ENCODE measurements at regions not wholly inside any gene's neighbourhood (a gene's known extent, or its start where the extent isn't known, plus 50 kb on each side); places are given as distances from the start of the nearest gene placed in this dataset.

- intact Hi-C loops (cut with DNase I), result no loop called here
- H3K4me1 ChIP-seq (replicated peaks in 1 of 2), result no peaks in the 10 kb centered on the region
- H3K9me3 ChIP-seq (replicated peaks in 1 of 3), result no peaks in the 10 kb centered on the region
- DNase-seq, result no peak
- H3K27me3 ChIP-seq, result no peaks in the 10 kb centered on the region
- TF ChIP-seq POLR2A (IDR thresholded peaks at IDR 0.05) (no peak), CTCF (IDR thresholded peaks at IDR 0.05) (no peak)
- no peaks in the 10 kb centered on the region for H3K36me3 ChIP-seq (replicated peaks in 1 of 2)
- WGBS, 4 donors, result 91 to 98% (median 92%) methylated on average over 6 of the region's 6 CpGs
- H3K4me3 ChIP-seq, result no peak overlapping the region
- no peak overlapping the region for H3K27ac ChIP-seq
Observed at GRCh38 chr4:32645653-32646052, 1925.5 kb downstream of the PCDH7 start.

- H3K4me3 ChIP-seq, result no peak overlapping the region
- H3K27ac ChIP-seq, result no peak overlapping the region
- H3K27me3 ChIP-seq, result no peaks in the 10 kb centered on the region
- no peaks in the 10 kb centered on the region for H3K9me3 ChIP-seq (replicated peaks in 1 of 3)
- 50 to 89% (median 76%) methylated on average over 3 of the region's 3 CpGs for WGBS, 4 donors
- no peak for TF ChIP-seq CTCF (IDR thresholded peaks at IDR 0.05)
- no peaks in the 10 kb centered on the region for H3K36me3 ChIP-seq (replicated peaks in 1 of 2)
- no peak for DNase-seq
- H3K4me1 ChIP-seq (replicated peaks in 1 of 2), result no peaks in the 10 kb centered on the region
- intact Hi-C loops (cut with DNase I), result no loop called here
Observed at GRCh38 chr4:32658019-32658418, 1937.8 kb downstream of the PCDH7 start.

GRCh38 chr4:32661229-32661628, 1941.1 kb downstream of the PCDH7 start:
- no peak overlapping the region for H3K4me3 ChIP-seq
- intact Hi-C loops (cut with DNase I), result no loop called here
- H3K36me3 ChIP-seq (replicated peaks in 1 of 2), result no peaks in the 10 kb centered on the region
- no peak overlapping the region for H3K27ac ChIP-seq
- no peaks in the 10 kb centered on the region for H3K9me3 ChIP-seq (replicated peaks in 1 of 3)
- 58 to 63% (median 61%) methylated on average over 3 of the region's 3 CpGs for WGBS, 4 donors
- no peaks in the 10 kb centered on the region for H3K27me3 ChIP-seq
- no peak for DNase-seq
- TF ChIP-seq CTCF (IDR thresholded peaks at IDR 0.05), result no peak
- TF ChIP-seq POLR2A (IDR thresholded peaks at IDR 0.05), result no peak
- H3K4me1 ChIP-seq (replicated peaks in 1 of 2), result no peaks in the 10 kb centered on the region

GRCh38 chr4:32662803-32663202, 1942.6 kb downstream of the PCDH7 start:
- H3K9me3 ChIP-seq (replicated peaks in 1 of 3), result no peaks in the 10 kb centered on the region
- H3K27me3 ChIP-seq, result no peaks in the 10 kb centered on the region
- no peak overlapping the region for H3K4me3 ChIP-seq
- intact Hi-C loops (cut with DNase I), result no loop called here
- no peak overlapping the region for H3K27ac ChIP-seq
- WGBS, 4 donors, result 72 to 80% (median 78%) methylated on average over 2 of the region's 2 CpGs
- no peaks in the 10 kb centered on the region for H3K36me3 ChIP-seq (replicated peaks in 1 of 2)
- no peaks in the 10 kb centered on the region for H3K4me1 ChIP-seq (replicated peaks in 1 of 2)
- TF ChIP-seq POLR2A (IDR thresholded peaks at IDR 0.05) (no peak), CTCF (IDR thresholded peaks at IDR 0.05) (no peak)
- no peak for DNase-seq

Data from adrenal gland (tissue), 9 donors.